GM13976 (cell line): ENCODE measurements at regions not wholly inside any gene's neighbourhood (a gene's known extent, or its start where the extent isn't known, plus 50 kb on each side); places are given as distances from the start of the nearest gene placed in this dataset.
A peak's percentile ranks its signal among the peaks of the same experiment; 100 is the strongest.

ENCODE experiments used
- DNase-seq: peaks from one replicate; pipeline ENCODE4 v3.0.0; 2012; ENCODE audit warnings: low spot score
- CTCF ChIP-seq: IDR thresholded peaks from 2 replicates; pipeline ENCODE4 v1.5.1; 2012; ENCODE audit warnings: borderline replicate concordance, mild to moderate bottlenecking; ENCODE audit not compliant: insufficient read depth; ENCODE audit errors: extremely low read depth, missing control alignments, control extremely low read depth
- in situ Hi-C: fragments of 300-500 bp; cut with MboI; formaldehyde crosslinking; loops from one replicate; pipeline ENCODE4 v1.12.0; 2022; ENCODE audit warnings: low sequenced_read_pairs, mixed read lengths, inconsistent platforms; ENCODE audit not compliant: unreplicated experiment

DNA sequence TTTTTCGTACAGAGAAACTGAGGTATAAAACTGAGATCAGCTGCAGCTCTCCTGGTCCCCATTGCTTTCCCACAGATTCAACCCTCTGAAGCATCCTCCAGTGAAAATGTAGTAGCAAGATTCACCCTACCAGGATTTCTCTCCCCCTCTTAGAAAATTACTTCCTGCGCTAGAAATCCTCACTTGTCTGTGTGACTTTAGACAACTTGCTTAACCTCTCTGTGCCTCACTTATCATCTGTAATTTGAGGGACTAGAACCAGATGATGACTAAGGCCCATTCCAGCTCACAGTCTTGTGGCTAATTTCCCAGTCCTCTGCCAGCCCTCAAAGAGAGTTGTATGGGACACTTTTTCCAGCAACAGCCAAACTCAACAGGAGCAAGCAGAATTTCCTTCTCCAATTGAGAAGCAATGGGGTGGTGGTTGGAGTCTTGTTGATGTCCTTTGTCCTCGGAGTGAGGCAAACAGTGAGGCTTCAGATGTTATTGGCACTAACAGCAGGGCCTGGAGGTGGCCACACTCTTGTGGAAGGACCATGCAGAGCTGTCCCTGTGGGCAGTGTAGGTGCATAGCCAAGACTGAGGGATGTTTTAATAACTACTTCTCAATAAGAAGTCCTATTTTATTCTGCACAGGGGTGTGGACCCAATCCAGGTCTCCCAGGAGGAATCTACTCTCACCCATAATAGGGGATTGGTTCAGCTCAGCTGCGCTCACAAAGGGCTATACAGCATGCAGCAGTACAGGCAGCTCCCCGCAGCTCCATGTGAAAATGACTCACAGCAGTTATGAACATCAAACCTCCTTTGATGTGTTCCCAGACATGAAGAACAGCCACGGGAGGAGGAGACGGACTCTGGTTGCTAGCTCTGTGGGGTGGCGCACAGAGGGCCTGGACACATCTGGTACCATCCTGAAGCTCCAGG, 200.1 kb downstream of the DAD1 start:
- DNase-seq = no peak
- in situ Hi-C loops = loop anchor here (10.0 kb wide), 1 partner anchor 466 kb away; no protein-coding TSS in a partner anchor
- TF ChIP-seq CTCF = no peak

- DNase-seq = no peak
- no peak for TF ChIP-seq CTCF
- in situ Hi-C loops = loop anchor here (10.0 kb wide), 1 partner anchor 467 kb away; no protein-coding TSS in a partner anchor
These were observed 201.2 kb downstream of the DAD1 start for GRCh38 chr14:22387776-22388241.

DNA sequence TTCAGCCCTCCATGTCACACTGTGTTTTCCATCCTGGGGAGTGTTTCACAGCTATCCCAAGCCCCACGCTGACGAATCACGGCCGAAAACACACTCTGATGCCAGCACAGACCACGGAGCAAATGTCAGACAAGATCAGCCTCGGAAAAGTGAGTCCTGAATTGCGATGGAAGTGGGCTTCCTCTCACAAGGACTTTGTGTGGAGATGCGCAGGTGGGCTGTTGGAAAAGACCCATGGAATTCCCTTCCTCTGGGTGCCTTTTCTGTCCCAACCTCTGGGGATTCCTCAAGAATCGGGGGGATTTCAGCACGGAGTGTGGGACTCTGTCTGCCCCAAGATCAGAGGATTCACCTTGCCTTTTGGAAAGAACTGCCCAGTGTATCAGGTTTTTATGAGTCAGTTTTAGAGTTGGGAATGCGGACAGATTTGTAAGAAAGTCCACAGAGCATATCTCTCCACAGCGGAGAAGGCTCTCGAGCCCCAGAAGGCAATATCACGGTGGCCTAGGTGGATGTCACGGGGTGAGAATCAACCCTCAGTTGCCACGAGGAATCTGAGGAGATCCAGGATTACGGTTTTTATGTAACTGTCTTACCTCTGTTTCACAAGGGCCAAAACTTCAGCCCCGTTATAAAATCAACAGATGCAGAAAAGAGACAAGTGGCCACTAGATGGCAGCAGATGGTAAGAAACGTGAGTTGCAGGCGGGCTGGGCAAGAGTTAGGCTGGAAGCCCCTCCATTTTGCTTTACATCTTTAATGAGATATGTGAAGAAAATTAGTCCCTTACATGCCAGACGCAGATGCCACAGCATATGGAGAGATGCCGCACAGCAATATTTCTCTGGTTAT, 201.9 kb downstream of the DAD1 start:
- in situ Hi-C loops = loop anchor here (10.0 kb wide), 1 partner anchor 468 kb away; no protein-coding TSS in a partner anchor

DNA sequence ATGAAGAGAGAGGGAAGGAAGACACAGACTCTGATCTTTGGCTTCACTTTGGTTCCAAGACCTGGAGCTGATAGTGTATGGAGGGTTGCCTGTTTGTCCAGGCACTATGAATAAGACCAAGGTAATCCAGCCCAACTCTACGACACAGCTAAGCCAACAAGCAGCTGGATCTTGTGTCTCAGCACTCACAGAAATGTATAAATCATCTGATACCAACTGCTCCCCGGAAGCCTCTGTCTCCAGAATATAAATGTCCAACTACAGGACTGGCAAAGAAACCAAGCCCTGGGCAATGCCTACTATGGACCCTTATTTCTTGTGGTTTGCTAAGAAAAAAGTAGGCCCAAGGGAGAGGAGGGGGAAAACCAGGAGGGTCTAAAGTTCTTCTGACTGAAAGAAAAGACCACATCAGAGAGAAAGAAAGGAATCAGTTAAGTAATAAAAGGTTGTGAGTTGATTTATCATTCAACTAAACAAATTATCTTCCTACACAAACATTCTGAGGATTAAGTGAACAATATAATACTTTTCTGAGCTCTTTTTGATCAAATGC, 204.0 kb downstream of the DAD1 start:
- no peak for DNase-seq
- no peak for TF ChIP-seq CTCF
- in situ Hi-C loops = loop anchor here (5.0 to 10.0 kb wide), 2 partner anchors 68 to 470 kb away; no protein-coding TSS in a partner anchor

More for the DNA sequence above, 201.9 kb downstream of the DAD1 start:
- peak; percentile 67 for TF ChIP-seq CTCF
- DNase-seq = peak; percentile 81

DNA sequence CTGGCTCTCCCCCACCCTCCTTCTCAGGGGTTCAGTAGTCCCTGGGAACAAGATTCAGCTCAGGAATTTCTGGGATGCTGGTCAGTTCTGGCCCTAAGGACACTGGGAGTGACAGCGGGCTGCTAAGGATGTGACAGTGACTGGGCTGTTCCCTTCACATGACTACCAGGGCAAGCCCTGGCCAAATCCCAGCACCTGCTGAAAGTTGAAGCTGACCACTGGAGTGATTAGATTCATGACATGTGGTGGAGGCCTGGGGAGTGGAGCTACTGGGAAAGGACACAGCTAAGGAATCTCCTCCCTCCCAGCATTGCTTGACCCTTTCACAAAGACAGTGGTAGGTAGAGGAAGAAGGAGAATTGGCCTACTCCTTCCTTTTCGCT, 204.9 kb downstream of the DAD1 start:
- no peak for TF ChIP-seq CTCF
- in situ Hi-C loops = loop anchor here (5.0 to 10.0 kb wide), 2 partner anchors 67 to 471 kb away; no protein-coding TSS in a partner anchor
- no peak for DNase-seq
